CMK (cell line): ENCODE measurements at regions not wholly inside any gene's neighbourhood (a gene's known extent, or its start where the extent isn't known, plus 50 kb on each side); places are given as distances from the start of the nearest gene placed in this dataset.

ENCODE experiments used
- DNase-seq: peaks from one replicate; pipeline ENCODE4 v3.0.0-alpha.2; 2010; ENCODE audit warnings: low read depth

- DNase-seq: no peak
These were observed 418.6 kb downstream of the TSN start for GRCh38 chr2:122174061-122174460.

- no peak for DNase-seq
These were observed 424.2 kb downstream of the TSN start for GRCh38 chr2:122179492-122180165.

- DNase-seq: no peak
These were observed 425.5 kb downstream of the TSN start for GRCh38 chr2:122180972-122181371.

- DNase-seq: no peak
These were observed 427.3 kb downstream of the TSN start for GRCh38 chr2:122182616-122183355.

GRCh38 chr2:122183890-122184289, 428.4 kb downstream of the TSN start:
- DNase-seq: no peak

GRCh38 chr2:122186761-122187222, 431.3 kb downstream of the TSN start:
- peak; percentile 63 for DNase-seq

- no peak for DNase-seq
These were observed 435.9 kb downstream of the TSN start for GRCh38 chr2:122191331-122191730.

- DNase-seq: no peak
These were observed 438.2 kb downstream of the TSN start for GRCh38 chr2:122193622-122194021.

- no peak for DNase-seq
These were observed 439.1 kb downstream of the TSN start for GRCh38 chr2:122194546-122194945.

- no peak for DNase-seq
These were observed 448.1 kb downstream of the TSN start for GRCh38 chr2:122203523-122203922.

GRCh38 chr2:122205641-122206040, 450.2 kb downstream of the TSN start:
- no peak for DNase-seq

GRCh38 chr2:122206101-122206500, 450.6 kb downstream of the TSN start:
- no peak for DNase-seq

GRCh38 chr2:122209377-122209776, 453.9 kb downstream of the TSN start:
- no peak for DNase-seq

GRCh38 chr2:122210065-122210464, 454.6 kb downstream of the TSN start:
- DNase-seq: no peak

GRCh38 chr2:122210898-122211856, 455.7 kb downstream of the TSN start:
- DNase-seq: no peak

- no peak for DNase-seq
These were observed 457.9 kb downstream of the TSN start for GRCh38 chr2:122213312-122213711.

GRCh38 chr2:122216071-122216470, 460.6 kb downstream of the TSN start:
- no peak for DNase-seq

- no peak for DNase-seq
These were observed 461.4 kb downstream of the TSN start for GRCh38 chr2:122216901-122217300.

GRCh38 chr2:122218596-122218995, 463.1 kb downstream of the TSN start:
- no peak for DNase-seq

GRCh38 chr2:122219504-122219903, 464.1 kb downstream of the TSN start:
- no peak for DNase-seq

GRCh38 chr2:122221665-122222064, 466.2 kb downstream of the TSN start:
- DNase-seq: peak; percentile 39

- DNase-seq: no peak
These were observed 475.8 kb downstream of the TSN start for GRCh38 chr2:122231296-122231695.
